A549 (cell line): ENCODE measurements at regions not wholly inside any gene's neighbourhood (a gene's known extent, or its start where the extent isn't known, plus 50 kb on each side); places are given as distances from the start of the nearest gene placed in this dataset.

ENCODE experiments used
- CHD2 ChIP-seq: fragments of 150-350 bp; IDR thresholded peaks from 2 replicates; pipeline ENCODE4 v1.6.1; 2014; ENCODE audit warnings: low read length; ENCODE audit not compliant: partially characterized antibody
- CTCF ChIP-seq: fragments of >200 bp; sonication (Bioruptor Twin); formaldehyde crosslinking; IDR thresholded peaks from 3 replicates; pipeline ENCODE4 v1.5.1; 2016
- RCOR1 ChIP-seq: fragments of 150-350 bp; IDR thresholded peaks from 2 replicates; pipeline ENCODE4 v1.6.1; 2014; ENCODE audit warnings: antibody characterized with exemption, low read length, low read depth

- TF ChIP-seq CTCF (no peak), RCOR1 (no peak), CHD2 (no peak)
Measured at GRCh38 chr17:77746896-77747554, 211.5 kb upstream of the TNRC6C start.
